GM21423 (cell line): ENCODE measurements at regions not wholly inside any gene's neighbourhood (a gene's known extent, or its start where the extent isn't known, plus 50 kb on each side); places are given as distances from the start of the nearest gene placed in this dataset.

Experiments used
- ATAC-seq: cut with Tn5 transposase; IDR thresholded peaks from one replicate; pipeline ENCODE4 v1.9.1; 2021; ENCODE audit warnings: mild to moderate bottlenecking, moderate library complexity; ENCODE audit not compliant: unreplicated experiment

DNA sequence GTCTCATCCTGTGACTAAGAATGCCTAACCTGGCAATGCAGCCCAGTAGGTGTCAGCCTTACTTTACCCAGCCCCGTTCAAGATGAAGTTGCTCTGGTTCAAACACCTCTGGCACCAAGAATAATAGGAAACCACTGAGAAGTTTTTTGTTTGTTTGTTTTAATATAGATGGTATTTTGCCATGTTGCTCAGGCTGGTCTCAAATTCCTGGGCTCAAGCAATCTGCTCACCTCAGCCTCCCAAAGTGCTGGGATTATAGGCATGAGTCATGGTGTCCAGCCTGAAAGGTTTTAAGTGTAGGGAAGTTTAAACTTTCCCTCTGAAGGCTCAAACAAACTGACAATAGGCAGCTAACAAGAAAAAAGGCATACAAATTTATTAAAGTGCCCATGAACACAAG, 51.2 kb upstream of the ABCC4 start:
- ATAC-seq = no peak

GRCh38 chr13:95354156-95354555, 52.9 kb upstream of the ABCC4 start:
- no peak for ATAC-seq

DNA sequence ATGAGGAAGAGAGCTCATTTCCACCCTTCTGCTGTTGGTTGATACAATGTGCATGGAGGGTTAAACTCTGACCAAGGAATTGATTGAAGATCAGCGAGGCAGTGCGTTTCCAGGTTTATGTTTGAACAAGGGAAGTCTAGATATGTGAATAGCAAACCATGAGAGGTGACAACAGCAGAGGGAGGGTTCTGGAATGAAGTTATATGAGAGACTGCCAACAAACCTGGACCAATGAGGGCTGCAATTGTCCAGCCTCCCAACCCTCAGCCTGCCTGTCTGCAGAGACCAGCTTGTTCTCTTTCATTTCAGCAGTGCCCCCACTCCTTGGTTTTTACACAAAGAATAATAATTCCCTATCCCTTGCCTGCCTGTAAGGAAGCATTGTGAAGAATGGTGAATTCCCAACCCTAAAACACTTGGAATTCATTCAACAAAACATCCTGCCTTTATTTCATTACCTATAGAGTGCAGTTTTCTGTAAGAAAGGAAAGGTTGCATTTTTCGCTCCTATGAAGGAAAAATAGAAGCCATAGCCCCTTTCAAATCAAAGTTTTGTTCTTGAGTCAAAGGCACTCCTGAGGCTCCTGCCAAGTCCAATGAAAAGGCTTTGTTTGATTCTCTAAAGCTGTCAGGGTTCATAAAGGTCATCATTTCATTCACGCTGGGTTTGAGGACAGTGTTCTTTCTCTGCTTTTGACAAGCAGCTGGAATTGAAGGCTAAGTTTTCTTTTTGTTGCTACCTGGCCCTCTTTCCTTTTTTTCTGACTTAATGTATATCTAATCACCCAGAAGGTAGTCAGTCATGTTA, 53.6 kb upstream of the ABCC4 start:
- ATAC-seq = no peak

- ATAC-seq = no peak
These were observed 54.2 kb upstream of the ABCC4 start for GRCh38 chr13:95355494-95355893.

GRCh38 chr13:95356916-95357315, 55.7 kb upstream of the ABCC4 start:
- ATAC-seq = no peak

- ATAC-seq = no peak
These were observed 56.6 kb upstream of the ABCC4 start for GRCh38 chr13:95357875-95358274.

GRCh38 chr13:95360052-95360451, 58.8 kb upstream of the ABCC4 start:
- no peak for ATAC-seq

DNA sequence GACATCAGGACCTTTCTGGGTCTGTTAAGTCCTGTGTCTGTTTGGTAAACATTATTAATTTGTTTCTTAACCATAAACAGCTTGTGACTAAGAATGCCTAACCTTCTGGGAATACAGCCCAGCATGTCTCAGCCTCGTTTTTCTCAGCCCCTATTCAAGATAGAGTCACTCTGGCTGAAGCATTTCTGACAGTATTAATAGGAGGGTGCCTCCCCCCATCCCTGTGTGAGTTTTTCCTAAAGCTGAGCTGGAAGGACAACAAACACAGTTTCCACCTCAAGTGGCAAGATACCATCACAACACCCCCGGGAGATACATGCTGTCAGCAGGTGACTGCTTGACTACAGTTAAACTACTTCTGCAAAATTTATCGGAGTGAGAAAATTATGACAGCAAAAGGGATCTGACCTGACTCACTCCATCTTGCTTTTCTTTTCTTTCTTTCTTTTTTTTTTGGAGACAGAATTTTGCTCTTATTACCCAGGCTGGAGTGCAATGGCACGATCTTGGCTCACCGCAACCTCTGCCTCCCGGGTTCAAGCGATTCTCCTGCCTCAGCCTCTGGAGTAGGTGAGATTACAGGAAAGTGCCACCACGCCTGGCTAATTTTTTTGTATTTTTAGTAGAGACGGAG, 59.3 kb upstream of the ABCC4 start:
- ATAC-seq = no peak

DNA sequence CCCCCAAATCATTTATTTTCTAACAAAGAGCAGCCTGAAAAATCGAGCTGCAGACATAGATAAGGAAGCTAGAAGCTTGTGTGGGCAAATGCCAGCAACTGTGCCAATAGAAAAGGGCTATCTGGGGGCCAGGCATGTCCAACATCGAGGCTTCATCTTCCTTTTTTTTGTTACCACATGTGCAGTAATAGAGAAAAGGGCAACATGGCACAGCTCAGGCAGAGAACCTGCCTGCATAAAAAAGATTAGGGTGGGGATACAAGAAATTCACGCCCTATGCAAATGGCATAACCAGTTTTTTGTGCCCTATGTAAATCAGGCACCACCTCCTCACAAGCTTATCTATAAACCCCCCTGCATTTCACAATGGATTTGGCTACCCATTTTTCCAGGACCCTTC, 60.4 kb upstream of the ABCC4 start:
- no peak for ATAC-seq

DNA sequence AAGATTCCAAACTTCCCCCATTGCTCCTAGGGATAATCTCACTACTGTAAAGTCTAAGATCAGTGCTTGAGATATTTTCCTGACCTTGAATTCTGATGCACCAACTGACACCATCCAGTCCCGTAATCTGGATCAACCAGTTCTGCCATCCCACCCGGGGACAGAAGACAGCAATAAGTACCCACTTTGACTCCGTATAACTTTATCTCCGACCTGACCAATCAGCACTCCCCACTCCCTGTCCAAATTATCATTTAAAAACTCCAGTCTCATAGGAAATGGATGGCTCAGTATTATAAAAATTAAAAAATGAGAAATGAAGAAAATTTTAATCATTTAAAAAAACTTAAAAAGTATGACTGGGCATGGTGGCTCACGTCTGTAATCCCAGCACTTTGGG, 61.4 kb upstream of the ABCC4 start:
- no peak for ATAC-seq

DNA sequence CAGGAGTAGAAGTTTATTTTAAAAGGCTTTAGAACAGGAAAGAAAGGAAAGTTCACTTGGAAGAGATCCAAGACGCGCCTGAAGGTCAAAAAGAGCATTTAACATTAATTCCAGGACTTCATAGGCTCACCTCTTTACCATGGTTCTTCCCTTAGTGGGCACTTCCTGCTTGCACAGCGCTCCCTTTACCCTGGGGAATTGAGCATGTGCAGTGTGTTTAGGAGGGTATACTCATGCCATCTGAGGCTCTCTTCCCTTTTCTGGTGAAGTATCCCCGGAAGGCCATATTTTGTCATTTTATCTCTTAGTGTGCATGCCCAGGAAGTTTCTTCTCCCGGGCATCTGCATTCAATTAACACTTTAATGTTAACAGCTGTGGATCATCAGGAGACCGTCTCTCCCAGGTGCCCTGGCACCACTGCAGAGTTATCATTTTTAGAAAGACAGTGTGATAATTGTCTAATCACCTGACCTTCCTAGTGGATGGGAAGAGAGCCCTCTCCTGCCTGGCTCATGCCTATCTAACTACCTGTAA, 66.1 kb upstream of the ABCC4 start:
- no peak for ATAC-seq

DNA sequence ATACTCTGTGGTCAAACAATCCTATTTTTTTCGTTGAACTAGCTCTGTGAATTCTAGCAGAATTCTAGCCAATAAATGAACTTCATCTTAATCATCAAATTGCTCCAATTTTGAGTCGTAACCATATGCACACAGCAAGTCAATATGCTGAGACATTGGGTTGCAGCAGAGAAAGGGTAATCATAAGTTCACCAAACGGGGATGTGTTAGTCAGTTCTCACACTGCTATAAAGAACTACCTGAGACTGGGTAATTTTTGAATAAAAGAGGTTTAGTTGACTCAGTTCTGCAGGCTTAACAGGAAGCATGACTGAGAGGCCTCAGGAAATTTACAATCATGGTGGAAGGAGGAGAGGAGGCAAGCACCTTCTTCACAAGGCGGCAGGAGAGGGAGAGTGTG, 67.7 kb upstream of the ABCC4 start:
- no peak for ATAC-seq

DNA sequence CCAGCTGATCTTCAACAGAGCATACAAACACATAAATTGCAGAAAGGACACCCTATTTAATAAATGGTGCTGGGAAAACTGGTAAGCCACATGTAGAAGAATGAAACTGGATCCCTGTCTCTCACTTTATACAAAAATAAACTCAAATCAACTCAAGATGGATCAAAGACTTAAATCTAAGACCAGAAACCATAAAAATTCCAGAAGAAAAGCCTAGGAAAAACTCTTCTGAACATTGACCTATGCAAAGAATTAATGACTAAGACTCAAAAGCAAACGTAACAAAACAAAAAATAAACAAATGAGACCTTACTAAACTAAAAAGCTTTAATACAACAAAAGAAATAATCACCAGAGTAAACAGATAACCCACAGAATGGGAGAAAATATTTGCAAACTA, 74.5 kb upstream of the ABCC4 start:
- no peak for ATAC-seq

DNA sequence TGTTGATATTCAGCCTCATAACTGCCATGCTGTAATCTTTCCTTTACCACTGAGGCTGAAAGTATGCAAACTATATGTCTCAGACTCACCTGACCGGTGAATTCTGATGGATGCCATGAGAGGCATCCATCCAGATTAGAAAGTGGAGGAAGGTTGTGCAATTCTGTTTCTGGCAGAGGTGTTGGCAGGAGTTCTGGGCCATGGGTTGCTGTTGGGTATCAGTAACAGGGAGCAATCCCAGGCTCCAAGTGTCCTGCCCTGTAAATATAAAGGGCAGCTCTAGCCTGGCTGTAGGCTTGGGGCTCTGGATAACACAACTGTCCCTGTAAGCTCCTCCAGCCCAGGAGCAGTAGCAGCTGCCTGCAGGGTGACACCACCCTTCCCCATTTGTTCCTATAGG, 77.4 kb upstream of the ABCC4 start:
- no peak for ATAC-seq

DNA sequence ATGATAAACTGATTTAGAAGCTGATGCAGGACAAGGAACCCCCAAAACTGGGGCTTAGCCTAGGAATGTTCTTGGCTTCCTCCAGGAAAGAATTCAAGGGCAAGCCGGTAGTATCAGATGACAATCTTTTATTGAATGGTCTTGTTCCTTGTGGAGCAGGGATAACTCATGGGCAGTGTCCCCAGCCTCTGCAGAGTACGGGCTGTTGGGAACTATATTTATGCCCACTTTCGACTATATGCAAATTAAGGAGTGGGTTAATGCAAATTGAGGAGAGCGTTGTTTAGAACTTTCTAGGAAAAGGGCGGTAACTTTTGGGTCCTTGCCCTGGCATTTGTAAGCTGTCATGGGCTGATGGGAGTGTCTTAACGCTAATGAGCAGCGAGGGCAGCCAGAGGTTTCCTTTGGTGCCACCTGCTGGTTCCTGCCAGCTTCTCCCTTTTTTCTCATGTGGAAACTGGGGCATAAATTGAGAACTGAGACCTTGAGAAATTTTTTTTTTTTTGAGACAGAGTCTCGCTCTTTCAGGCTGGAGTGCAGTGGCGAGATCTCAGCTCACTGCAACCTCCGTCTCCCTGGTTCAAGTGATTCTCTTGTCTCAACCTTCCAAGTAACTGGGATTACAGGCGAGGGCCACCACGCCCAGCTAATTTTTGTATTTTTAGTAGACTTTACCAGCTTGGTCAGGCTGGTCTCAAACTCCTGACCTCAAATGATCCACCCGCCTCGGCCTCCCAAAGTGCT, 79.4 kb upstream of the ABCC4 start:
- ATAC-seq = peak; percentile 90

- no peak for ATAC-seq
These were observed 79.9 kb upstream of the ABCC4 start for GRCh38 chr13:95381212-95381527.

DNA sequence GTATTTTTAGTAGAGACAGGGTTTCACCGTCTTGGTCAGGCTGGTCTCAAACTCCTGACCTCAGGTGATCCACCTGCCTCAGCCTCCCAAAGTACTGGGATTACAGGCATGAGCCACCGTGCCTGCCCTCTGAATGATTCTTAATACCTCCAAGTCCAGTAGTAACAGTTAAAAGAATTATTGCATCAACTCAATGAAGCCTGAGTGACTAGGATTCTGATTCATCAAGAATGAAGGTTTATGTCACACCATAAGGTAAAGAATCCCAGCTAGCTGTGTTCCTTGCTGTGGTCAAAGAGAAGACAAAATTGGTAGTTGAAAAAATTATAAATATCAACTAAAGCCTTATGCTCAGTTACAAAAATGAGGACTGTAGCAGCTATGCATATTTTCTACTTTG, 81.2 kb upstream of the ABCC4 start:
- ATAC-seq = no peak

DNA sequence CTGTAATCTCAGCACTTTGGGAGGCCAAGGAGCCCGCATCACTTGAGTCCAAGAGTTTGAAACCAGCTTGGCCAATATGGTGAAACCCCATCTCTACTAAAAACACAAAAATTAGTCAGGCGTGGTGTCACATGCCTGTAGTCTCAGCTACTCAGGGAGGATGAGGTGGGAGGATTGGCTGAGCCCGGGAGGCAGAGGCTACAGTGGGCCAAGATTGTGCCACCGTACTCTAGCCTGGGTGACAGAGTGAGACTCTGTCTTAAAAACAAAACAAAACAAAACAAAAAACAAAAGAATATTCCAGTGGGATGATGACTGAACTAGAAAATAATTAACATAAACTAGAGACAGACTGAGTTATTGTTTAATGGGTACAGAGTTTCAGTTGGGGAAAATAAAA, 81.7 kb upstream of the ABCC4 start:
- ATAC-seq = no peak

- ATAC-seq = no peak
These were observed 84.1 kb upstream of the ABCC4 start for GRCh38 chr13:95385373-95385772.

GRCh38 chr13:95385798-95386197, 84.5 kb upstream of the ABCC4 start:
- no peak for ATAC-seq

GRCh38 chr13:95386370-95386769, 85.1 kb upstream of the ABCC4 start:
- ATAC-seq = no peak

DNA sequence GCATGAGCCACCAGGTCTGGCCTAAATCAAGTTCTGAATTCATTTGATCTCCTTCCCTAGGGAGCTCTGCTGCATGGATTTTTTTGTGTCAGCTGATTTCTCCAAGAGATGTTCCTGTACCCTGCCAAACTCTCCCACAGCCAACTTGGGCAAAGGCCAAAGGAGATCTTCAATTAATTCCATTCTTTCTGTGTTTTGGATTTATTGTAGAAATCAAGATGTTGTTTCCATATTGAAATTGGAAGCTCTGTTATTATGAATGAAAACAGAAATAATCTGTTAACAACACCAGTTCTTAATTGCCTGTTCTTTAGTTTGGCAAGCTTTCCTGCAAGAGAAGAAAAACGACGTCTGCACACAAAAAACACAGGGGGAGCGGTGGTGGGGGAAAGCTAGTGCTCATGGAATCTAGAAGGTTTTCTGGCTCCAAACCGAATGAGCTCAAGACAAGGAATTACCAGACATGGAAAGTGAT, 86.5 kb upstream of the ABCC4 start:
- ATAC-seq = no peak
